HepG2 (cell line): ENCODE measurements at regions not wholly inside any gene's neighbourhood (a gene's known extent, or its start where the extent isn't known, plus 50 kb on each side); places are given as distances from the start of the nearest gene placed in this dataset.

Experiments
- CTCF ChIP-seq: sonication (generic); formaldehyde crosslinking; IDR thresholded peaks from 2 replicates; pipeline ENCODE4 v1.5.0; 2020; ENCODE audit warnings: mild to moderate bottlenecking, missing genetic modification reagents, moderate library complexity
- HOXD1 ChIP-seq: sonication (generic); formaldehyde crosslinking; IDR thresholded peaks from 2 replicates; pipeline ENCODE4 v1.5.0; 2020; ENCODE audit warnings: missing genetic modification reagents
- JUND ChIP-seq: sonication (generic); formaldehyde crosslinking; IDR thresholded peaks from 2 replicates; pipeline ENCODE4 v1.8.0; 2022; ENCODE audit warnings: mild to moderate bottlenecking, missing genetic modification reagents
- KLF9 ChIP-seq: IDR thresholded peaks from 2 replicates; pipeline ENCODE4 v1.6.1; 2016; ENCODE audit warnings: low read depth
- MBNL3 ChIP-seq: fragments of 250-450 bp; sonication (Bioruptor Pico); conservative IDR thresholded peaks from 2 replicates; pipeline ENCODE4 v1.8.0; 2022; ENCODE audit warnings: mild to moderate bottlenecking, inconsistent platforms
- MEIS1 ChIP-seq: sonication (generic); formaldehyde crosslinking; IDR thresholded peaks from 2 replicates; pipeline ENCODE4 v1.9.0; 2021; ENCODE audit warnings: mild to moderate bottlenecking, missing genetic modification reagents, moderate library complexity, borderline replicate concordance
- MYC ChIP-seq: sonication (generic); formaldehyde crosslinking; IDR thresholded peaks from 2 replicates; pipeline ENCODE4 v1.9.0; 2021; ENCODE audit warnings: missing genetic modification reagents, borderline replicate concordance
- NCOA2 ChIP-seq: sonication (generic); formaldehyde crosslinking; IDR thresholded peaks from 2 replicates; pipeline ENCODE4 v1.8.0; 2022; ENCODE audit warnings: inconsistent platforms
- NRL ChIP-seq: sonication (generic); formaldehyde crosslinking; IDR thresholded peaks from 2 replicates; pipeline ENCODE4 v1.5.0; 2020; ENCODE audit warnings: missing genetic modification reagents, mild to moderate bottlenecking, moderate library complexity, borderline replicate concordance
- RXRA ChIP-seq: sonication (generic); formaldehyde crosslinking; IDR thresholded peaks from 2 replicates; pipeline ENCODE4 v1.5.1; 2020; ENCODE audit warnings: missing genetic modification reagents
- SALL2 ChIP-seq: sonication (generic); formaldehyde crosslinking; IDR thresholded peaks from 2 replicates; pipeline ENCODE4 v1.8.1; 2023; ENCODE audit warnings: mild to moderate bottlenecking, missing genetic modification reagents, inconsistent platforms
- SMYD3 ChIP-seq: sonication (generic); formaldehyde crosslinking; IDR thresholded peaks from 2 replicates; pipeline ENCODE4 v1.8.1; 2023; ENCODE audit warnings: mild to moderate bottlenecking, missing genetic modification reagents
- XRCC5 ChIP-seq: fragments of 200-400 bp; formaldehyde crosslinking; optimal IDR thresholded peaks from 2 replicates; pipeline ENCODE3; 2017; ENCODE audit warnings: mild to moderate bottlenecking, low read length
- ZKSCAN1 ChIP-seq: fragments of 150-350 bp; IDR thresholded peaks from 2 replicates; pipeline ENCODE4 v1.6.1; 2014; ENCODE audit warnings: low read length
- ZNF253 ChIP-seq: sonication (generic); formaldehyde crosslinking; IDR thresholded peaks from 2 replicates; pipeline ENCODE4 v1.8.0; 2022; ENCODE audit warnings: mild to moderate bottlenecking, missing genetic modification reagents, borderline replicate concordance
- ZNF607 ChIP-seq: sonication (generic); formaldehyde crosslinking; IDR thresholded peaks from 2 replicates; pipeline ENCODE4 v1.5.1; 2020; ENCODE audit warnings: missing genetic modification reagents, mild to moderate bottlenecking, borderline replicate concordance
- ZNF672 ChIP-seq: sonication (generic); formaldehyde crosslinking; IDR thresholded peaks from 2 replicates; pipeline ENCODE4 v1.8.1; 2022; ENCODE audit warnings: missing genetic modification reagents
- TF ChIP-seq, protein P1 (sequence below): sonication (generic); IDR thresholded peaks from 2 replicates; pipeline ENCODE4 v1.6.1; 2016; ENCODE audit warnings: low read depth, borderline replicate concordance
- TF ChIP-seq, protein P2 (sequence below): sonication (generic); formaldehyde crosslinking; conservative IDR thresholded peaks from 2 replicates; pipeline ENCODE4 v1.4.0; 2020; ENCODE audit warnings: mild to moderate bottlenecking, missing genetic modification reagents, moderate library complexity
- TF ChIP-seq, protein P3 (sequence below), 2 experiments: IDR thresholded peaks; 2 replicates each; pipeline ENCODE4 v1.6.1; 2011 to 2012; ENCODE audit warnings: low read length in 2 of 2, borderline replicate concordance in 1 of 2, low read depth in 1 of 2, mild to moderate bottlenecking in 1 of 2, moderate library complexity in 1 of 2

GRCh38 chr10:44259090-44259874 is 125.6 kb downstream of the CXCL12 start (continued):
- no peak; the same call in 1 of the 2 replicates for TF ChIP-seq HOXD1 (CRISPR knock-in tag)
- TF ChIP-seq KLF9 (CRISPR knock-in tag), result no peak
- peak; percentile 88 for TF ChIP-seq MYC (CRISPR knock-in tag)
- TF ChIP-seq CTCF (CRISPR knock-in tag), result peak; percentile 3; the same call in 1 of the 2 replicates
- TF ChIP-seq ZNF253 (CRISPR knock-in tag), result peak; percentile 88; the same call in 1 of the 2 replicates
- peak; percentile 94 for TF ChIP-seq ZNF607 (CRISPR knock-in tag)
- TF ChIP-seq, protein P1, sequence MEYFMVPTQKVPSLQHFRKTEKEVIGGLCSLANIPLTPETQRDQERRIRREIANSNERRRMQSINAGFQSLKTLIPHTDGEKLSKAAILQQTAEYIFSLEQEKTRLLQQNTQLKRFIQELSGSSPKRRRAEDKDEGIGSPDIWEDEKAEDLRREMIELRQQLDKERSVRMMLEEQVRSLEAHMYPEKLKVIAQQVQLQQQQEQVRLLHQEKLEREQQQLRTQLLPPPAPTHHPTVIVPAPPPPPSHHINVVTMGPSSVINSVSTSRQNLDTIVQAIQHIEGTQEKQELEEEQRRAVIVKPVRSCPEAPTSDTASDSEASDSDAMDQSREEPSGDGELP, result peak; percentile 91
- TF ChIP-seq JUND (CRISPR knock-in tag), result peak; percentile 76
- TF ChIP-seq MEIS1 (CRISPR knock-in tag), result peak; percentile 96; the same call in 1 of the 2 replicates
- TF ChIP-seq SMYD3 (CRISPR knock-in tag), result peak; percentile 95; the same call in 1 of the 2 replicates
- peak; percentile 98 for TF ChIP-seq NCOA2 (CRISPR knock-in tag)
- TF ChIP-seq MBNL3 (CRISPR knock-in tag), result no peak
- TF ChIP-seq, protein P2, sequence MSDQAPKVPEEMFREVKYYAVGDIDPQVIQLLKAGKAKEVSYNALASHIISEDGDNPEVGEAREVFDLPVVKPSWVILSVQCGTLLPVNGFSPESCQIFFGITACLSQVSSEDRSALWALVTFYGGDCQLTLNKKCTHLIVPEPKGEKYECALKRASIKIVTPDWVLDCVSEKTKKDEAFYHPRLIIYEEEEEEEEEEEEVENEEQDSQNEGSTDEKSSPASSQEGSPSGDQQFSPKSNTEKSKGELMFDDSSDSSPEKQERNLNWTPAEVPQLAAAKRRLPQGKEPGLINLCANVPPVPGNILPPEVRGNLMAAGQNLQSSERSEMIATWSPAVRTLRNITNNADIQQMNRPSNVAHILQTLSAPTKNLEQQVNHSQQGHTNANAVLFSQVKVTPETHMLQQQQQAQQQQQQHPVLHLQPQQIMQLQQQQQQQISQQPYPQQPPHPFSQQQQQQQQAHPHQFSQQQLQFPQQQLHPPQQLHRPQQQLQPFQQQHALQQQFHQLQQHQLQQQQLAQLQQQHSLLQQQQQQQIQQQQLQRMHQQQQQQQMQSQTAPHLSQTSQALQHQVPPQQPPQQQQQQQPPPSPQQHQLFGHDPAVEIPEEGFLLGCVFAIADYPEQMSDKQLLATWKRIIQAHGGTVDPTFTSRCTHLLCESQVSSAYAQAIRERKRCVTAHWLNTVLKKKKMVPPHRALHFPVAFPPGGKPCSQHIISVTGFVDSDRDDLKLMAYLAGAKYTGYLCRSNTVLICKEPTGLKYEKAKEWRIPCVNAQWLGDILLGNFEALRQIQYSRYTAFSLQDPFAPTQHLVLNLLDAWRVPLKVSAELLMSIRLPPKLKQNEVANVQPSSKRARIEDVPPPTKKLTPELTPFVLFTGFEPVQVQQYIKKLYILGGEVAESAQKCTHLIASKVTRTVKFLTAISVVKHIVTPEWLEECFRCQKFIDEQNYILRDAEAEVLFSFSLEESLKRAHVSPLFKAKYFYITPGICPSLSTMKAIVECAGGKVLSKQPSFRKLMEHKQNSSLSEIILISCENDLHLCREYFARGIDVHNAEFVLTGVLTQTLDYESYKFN (CRISPR knock-in tag), result peak; percentile 99
- TF ChIP-seq, protein P3, sequence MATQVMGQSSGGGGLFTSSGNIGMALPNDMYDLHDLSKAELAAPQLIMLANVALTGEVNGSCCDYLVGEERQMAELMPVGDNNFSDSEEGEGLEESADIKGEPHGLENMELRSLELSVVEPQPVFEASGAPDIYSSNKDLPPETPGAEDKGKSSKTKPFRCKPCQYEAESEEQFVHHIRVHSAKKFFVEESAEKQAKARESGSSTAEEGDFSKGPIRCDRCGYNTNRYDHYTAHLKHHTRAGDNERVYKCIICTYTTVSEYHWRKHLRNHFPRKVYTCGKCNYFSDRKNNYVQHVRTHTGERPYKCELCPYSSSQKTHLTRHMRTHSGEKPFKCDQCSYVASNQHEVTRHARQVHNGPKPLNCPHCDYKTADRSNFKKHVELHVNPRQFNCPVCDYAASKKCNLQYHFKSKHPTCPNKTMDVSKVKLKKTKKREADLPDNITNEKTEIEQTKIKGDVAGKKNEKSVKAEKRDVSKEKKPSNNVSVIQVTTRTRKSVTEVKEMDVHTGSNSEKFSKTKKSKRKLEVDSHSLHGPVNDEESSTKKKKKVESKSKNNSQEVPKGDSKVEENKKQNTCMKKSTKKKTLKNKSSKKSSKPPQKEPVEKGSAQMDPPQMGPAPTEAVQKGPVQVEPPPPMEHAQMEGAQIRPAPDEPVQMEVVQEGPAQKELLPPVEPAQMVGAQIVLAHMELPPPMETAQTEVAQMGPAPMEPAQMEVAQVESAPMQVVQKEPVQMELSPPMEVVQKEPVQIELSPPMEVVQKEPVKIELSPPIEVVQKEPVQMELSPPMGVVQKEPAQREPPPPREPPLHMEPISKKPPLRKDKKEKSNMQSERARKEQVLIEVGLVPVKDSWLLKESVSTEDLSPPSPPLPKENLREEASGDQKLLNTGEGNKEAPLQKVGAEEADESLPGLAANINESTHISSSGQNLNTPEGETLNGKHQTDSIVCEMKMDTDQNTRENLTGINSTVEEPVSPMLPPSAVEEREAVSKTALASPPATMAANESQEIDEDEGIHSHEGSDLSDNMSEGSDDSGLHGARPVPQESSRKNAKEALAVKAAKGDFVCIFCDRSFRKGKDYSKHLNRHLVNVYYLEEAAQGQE (IDR thresholded peaks at IDR 0.05; ENCODE audit: borderline replicate concordance in 1 of 2, low read depth in 1 of 2, low read length in 2 of 2), result peak in 1 of 2 experiments; percentile 66; a peak in 2 of 4 replicates
- no peak for TF ChIP-seq ZKSCAN1
- peak; percentile 62 for TF ChIP-seq XRCC5
- no peak for TF ChIP-seq ZNF672 (CRISPR knock-in tag)
- peak; percentile 82 for TF ChIP-seq NRL (CRISPR knock-in tag)
- TF ChIP-seq RXRA (CRISPR knock-in tag), result peak; percentile 96
- peak; percentile 60; the same call in 1 of the 2 replicates for TF ChIP-seq SALL2 (CRISPR knock-in tag)
